A172 (cell line): ENCODE measurements at regions not wholly inside any gene's neighbourhood (a gene's known extent, or its start where the extent isn't known, plus 50 kb on each side); places are given as distances from the start of the nearest gene placed in this dataset.

Experiments
- DNase-seq: peaks from one replicate; pipeline ENCODE4 v3.0.0-alpha.2; 2015; ENCODE audit warnings: low spot score

DNA sequence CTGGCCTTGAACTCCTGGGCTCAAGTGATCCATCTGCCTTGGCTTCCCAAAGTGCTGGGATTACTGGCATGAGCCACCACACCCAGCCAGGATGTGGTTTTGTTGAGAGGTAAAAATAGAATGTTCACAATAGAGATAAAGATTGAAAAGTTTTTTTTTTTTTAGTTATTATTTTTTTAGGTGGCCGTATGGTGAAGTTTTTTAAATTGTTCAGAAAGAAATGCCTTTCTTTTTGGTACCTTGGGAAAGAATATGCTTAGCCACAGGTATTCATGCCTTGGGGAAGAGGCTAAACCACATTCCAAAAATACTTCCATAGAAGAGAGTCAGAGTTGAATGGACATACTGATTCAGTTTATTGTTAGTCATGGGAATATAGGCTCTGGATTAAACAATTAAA lies 143.4 kb downstream of the C11orf91 start:
- DNase-seq = peak; percentile 93

DNA sequence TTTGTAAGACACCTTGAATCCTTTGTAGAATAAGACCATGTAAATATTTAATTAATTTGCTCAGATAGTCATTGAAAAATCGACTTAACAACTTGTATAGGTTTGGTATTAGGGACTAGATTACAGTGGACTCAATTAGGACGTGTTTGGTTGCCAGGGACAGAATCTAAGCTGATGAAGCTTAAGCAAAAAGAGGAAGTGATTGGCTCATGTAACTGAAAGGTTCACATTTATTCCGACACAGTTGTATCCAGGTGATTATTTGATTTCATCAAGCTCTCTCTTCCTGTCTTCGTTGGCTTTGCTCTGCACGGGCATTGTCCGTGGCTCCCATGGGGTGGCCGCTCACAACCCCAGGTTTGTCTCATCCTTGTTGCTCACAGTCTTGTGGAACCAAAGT lies 146.4 kb downstream of the C11orf91 start:
- DNase-seq = no peak

DNA sequence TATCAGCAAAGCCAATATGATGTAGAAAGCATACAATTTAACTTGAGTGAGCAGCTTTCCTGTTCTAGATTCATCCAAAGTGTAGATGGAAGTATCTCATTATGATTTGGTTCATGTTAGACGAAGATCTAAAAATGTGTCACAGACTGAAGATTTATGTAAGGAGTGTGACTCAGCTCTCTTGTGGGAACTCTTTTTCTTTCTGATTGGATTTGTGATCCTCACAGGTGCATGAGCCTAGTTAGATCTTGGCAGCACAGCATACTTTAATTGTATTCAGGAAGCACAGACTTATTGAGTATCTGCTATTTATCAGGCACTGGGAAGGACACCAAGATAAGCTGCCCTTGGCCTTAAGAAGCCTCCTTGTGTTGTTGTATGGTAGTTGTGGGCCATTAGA lies 147.1 kb downstream of the C11orf91 start:
- peak; percentile 89 for DNase-seq

DNA sequence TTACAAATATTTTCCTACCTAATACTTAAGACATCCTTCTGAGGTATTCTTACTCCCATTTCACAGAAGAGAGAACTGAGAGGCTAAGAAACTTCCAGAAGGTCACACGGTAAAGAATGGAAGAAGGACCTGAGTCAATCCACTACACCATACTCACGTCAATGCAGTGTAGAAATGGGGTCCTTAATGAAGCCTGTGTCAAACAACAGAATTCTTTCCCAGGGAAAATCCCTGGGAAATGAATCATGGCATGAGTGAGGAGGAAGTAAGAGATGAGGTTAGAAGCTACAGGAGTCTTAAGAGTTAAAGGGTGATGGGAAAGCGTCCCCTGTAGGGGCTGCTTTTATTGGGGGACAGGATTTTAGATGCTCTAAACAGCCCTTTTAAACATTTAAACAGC lies 147.9 kb downstream of the C11orf91 start:
- peak; percentile 80 for DNase-seq

DNA sequence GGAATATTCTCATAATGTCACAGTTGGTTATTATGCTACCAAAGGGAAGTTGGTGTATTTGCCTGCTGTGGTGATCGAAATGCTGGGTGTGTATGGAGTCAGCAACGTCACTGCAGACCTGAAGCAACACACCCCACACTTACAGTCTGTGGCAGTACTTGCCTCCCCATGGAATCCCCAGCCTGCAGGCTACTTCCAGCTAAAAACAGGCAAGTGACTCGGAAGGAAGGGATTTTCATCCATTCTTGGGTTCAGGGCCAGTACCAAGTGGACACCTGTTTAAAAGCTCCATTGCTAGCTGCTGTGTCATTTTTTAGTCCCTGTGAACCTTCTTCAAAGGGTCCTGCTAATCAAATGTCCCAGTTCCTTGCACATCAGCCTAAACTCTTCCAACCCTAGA lies 149.6 kb downstream of the C11orf91 start:
- no peak for DNase-seq

DNA sequence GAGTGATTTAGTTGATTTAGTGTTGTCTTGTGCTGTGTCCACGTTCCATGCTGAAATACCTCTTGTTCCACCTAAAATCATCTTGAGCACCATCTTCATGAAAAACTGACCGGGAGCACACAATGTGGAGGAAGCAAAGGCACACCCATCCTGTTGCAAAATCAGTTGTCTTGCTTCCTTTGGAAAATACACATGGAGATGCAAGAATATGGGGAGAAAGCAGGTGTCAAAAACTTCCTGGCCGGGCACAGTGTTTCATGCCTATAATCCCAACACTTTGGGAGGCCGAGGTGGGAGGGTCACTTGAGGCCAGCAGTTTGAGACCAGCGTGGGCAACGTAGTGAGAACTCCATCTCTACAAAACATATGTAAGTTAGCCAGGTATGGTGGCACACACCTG lies 151.1 kb downstream of the C11orf91 start:
- DNase-seq = no peak

DNA sequence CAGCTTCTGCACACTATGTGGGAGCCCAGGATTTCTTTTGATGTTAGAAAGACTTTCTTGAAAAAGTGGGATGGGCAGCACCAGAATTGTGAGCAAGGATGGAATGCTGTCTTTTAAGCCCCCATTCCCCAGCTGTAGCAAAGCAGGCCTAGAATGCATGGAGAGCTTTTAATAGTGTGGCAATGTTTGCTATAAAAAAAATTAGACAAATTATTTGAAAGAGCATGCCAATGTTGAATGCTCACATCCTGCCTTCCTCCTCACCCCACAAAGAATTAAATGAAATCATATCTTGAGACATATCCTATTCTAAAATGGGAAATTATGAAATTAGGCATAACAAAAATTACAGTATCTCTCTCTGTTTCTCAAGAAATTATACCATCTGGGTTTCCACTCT lies 154.7 kb downstream of the C11orf91 start:
- no peak for DNase-seq

DNA sequence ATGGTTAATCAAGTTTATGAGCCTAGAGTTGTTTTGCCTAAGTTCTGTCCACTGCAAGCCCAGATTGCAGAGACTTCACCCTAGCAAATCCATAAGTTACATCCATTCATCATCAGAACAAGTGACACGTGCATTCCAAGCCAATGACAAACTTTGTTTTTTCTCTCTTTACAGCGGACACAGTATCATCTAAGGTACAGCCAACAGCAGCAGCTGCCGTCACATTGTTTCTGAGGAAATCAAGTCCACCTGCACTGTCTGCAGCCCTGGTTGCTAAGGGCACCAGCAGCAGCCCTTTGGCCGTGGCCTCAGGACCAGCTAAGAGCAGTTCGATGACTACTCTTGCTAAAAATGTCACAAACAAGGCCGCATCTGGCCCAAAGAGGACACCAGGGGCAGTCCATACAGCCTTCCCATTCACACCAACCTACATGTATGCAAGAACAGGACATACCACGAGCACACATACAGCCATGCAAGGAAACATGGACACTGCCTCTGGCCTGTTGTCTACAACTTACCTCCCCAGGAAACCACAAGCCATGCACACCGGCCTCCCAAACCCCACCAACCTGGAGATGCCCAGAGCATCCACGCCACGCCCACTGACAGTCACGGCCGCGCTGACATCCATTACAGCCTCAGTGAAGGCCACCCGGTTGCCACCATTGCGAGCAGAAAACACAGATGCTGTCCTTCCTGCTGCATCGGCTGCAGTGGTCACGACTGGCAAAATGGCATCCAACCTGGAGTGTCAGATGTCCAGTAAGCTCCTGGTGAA lies 155.8 kb downstream of the C11orf91 start:
- peak; percentile 39 for DNase-seq

DNA sequence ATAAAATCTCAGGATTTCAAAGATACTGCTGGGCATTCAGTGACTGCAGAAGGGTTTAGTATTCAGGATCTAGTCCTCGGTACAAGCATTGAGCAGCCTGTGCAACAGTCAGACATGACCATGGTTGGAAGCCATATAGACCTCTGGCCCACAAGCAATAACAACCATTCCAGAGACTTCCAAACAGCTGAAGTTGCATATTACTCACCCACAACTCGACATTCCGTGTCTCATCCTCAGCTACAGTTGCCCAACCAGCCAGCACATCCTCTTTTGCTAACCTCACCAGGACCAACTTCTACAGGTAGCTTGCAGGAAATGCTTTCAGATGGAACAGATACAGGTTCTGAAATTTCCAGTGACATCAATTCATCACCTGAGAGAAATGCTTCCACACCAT lies 156.8 kb downstream of the C11orf91 start:
- DNase-seq = no peak

DNA sequence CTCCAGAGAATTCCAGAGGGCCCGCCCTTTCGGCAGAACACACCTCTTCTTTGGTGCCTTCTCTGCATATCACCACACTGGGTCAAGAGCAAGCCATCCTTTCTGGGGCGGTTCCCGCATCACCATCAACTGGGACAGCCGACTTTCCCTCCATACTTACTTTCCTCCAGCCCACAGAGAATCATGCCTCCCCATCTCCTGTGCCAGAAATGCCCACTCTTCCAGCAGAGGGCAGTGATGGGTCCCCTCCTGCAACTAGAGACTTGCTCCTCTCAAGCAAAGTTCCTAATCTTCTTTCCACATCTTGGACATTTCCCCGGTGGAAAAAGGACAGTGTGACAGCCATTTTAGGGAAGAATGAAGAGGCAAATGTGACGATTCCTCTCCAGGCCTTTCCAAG lies 157.7 kb downstream of the C11orf91 start:
- DNase-seq = peak; percentile 60

DNA sequence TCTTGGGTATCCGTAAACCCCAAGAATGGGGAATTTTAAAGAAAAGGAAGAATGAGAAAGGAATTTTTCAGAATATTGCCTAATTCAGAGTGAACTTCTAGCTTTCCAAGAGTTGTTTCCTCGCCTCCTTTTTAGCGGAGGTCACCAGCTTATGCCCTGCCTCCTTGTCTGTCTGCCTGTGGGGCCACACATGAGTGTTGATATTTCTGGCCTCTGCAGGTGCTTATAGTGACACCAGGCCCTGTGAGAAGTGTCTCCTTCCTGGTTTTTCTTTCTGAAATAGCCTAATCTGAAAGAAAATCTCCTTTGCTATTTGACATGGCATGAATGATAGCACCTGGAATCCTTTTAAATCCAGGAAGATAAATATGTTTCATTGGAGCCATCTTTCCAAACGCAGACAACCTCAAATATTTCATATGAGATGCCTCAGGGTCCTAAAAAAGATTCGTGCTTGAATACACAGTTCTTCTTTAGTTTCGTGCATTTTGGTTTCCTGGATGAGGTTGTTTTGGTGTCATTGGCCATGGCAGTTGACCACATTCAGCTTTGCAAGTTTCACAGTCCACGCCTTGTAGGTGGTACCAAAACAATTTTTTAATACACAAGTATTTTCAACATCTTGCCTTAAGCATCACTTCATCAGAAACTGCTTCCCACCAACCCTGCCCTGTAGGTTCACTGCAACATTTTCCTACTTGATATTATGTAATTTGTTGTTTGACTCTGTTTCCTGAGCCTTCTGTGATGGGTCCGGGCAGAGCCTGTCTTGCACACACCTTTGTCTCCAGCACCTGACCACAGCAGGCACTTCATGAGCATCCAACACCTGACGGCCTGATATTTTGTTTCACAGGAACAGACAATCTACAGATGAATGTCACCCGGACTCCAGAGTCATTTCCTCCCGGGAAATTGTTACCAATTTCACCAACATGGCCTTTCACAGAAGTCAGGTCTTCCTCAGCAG lies 159.4 kb downstream of the C11orf91 start:
- no peak for DNase-seq

DNA sequence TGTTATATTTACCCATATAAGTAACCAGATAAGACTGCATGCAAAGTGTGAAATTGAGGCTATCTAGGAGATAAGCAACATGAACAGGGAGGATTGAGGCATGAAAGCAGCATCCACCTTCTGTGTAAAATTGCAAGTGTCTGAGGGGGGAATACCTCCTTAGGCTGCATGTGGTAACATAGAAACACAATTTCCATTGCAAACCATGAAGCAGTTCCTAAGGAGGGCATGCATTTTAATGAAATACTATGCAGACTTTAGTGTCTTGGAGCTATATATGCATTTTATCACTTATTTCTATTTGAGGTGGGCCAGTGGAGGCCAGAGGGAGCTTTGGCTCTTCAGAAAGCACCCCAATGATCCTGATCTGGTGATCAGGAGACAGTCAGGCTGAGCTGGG lies 160.2 kb downstream of the C11orf91 start:
- no peak for DNase-seq

DNA sequence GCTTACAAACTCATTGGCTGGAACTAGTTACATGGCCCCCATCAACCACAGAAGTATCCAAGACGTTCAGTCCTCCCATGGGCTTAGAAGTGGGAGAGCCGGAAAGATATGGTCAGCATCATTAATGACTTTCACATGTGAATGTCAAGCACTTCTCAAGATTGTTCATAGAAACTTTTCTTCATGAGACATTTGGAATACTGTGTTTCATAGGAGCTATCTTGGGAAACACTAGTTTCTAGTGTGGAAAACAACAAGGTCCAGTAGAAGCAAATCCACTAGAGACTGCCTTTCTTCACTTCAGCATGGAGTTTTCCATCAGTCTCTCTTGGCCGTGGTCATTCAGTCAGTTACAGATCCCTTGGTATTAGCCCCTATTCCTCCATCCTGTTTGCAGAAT lies 160.9 kb downstream of the C11orf91 start:
- no peak for DNase-seq

DNA sequence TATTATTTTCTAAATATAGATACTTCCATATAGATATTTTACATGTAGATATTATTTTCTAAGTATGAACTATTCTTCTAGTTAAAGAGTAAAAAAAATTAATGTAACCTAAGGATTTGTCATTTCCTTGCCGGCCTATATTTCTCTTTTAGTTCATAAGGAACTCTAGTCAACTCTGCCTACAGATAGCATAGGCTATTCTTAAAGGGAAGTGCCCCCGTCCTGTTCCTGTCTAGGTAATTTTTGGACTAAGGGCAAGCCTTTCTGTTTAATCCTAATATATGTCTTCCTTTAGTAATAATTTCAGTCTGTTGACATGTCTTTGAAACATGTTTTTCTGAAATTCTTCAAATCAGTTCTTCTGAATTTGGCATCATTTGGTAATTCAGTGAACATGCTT lies 161.9 kb downstream of the C11orf91 start:
- no peak for DNase-seq

DNA sequence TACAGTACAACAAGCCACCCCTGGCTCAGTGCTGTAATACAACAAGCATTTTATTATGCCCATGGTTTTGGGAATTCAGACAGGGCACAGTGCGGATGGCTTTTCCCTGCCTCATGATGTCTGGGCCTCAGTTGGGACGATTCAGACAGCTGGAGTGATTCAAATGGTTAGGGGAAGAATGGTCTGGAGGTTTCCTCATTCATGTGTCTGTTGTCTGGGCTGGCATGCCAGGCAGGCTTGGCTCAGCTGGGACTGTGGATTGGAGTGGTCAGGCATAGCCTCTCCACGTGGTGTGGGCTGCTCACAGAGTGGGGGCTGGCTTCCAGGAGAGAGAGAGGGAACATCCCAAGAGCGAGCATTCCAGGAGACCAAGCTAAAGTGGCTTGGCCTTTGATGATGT lies 164.4 kb downstream of the C11orf91 start:
- DNase-seq = no peak

DNA sequence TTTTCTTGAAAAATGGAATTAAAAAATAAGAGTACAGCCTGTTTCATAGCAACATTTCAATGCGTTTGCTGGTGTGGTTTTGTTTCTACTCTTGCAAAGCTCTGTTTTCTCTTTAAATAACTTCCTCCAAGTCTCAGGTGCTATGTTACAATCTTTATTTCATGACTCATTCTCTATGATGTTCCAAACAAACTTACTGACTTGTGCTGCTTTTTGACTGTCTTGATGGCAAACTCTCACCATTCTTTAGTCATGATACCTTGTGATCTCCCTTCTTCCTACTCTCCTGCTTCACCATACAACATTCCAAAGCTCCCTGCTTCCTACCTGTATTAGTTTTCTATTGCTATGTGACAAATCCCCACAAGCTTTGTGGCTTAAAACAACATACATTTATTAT lies 166.1 kb downstream of the C11orf91 start:
- DNase-seq = peak; percentile 58

DNA sequence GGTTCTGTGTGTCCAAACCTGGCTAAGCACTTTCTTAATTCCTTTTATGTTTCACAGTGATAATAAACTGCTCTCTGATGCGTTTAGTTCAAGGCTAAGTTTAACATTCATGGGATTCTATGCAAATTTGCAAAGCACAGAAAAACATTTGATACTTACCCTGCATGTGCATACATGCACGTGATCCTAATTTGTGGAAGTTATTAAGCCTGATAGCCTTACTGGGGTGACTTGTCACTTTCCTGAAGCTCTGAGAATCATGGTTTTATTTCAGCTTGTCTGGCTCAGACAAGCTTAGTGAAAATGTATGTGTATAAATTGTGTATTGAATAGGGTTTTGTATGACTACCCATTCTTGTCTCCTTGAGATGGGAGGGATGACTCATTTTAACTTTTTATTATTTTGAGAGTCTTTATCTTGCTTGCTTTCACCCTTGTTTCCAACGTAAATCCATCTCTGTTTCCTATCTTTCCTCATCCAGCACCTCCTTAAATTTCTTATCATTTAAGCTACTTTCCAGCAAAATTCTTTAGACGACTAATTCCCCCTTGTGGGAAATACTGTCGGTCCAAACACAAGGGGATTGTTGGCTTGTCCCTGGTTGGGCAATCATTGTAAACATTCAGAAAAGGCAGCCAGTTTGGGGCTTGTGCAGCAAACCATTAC lies 167.1 kb downstream of the C11orf91 start:
- DNase-seq = peak; percentile 52

DNA sequence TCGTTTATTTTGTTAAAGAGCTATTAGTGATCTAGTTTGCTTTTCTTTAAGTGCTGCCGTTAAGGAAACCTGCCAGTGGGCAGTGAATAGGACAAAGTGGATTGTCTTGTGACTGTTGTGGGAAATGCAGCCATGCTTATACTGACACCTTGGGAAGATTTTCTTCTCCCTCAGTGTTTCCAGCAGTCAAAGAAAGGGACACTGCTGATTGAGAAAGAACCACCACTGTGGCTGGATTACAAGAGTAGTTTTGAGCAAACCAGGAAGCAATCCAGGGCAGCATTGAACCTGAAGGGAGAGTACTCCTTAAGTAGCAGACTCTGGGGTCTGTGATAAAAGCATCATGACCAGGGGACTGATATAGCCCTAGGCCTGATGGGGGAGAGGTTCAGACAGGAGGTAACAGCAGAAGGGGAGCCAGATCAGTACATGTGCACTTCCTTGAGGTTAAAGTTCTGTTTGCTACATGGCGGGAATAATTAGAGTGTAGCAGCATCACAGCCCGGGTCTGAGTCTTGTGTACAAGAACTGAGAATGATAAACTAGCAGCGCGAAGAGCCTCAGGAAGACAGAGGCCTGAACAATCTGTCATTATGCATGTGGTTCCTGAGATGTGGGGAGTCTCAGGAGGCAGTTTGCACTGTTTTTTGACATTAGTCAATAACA lies 167.8 kb downstream of the C11orf91 start:
- DNase-seq = no peak

DNA sequence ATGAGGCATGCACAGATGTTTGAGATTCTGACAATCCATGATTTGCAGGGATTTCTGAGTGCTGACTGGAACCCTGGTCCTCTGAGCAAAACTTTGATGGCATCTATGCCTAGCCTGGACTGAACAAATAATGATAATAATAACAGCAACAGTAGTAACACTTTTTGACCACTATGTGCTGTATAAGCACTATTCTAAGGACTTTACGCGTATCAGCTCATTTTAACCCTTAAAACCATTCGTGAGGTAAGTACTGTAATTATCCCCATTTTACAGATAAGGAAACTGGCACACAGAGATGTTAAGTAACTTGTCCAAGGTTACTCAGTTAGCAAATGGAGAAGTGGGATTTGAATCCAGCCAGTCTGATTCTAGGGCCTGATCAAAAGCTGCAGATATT lies 168.4 kb downstream of the C11orf91 start:
- no peak for DNase-seq

DNA sequence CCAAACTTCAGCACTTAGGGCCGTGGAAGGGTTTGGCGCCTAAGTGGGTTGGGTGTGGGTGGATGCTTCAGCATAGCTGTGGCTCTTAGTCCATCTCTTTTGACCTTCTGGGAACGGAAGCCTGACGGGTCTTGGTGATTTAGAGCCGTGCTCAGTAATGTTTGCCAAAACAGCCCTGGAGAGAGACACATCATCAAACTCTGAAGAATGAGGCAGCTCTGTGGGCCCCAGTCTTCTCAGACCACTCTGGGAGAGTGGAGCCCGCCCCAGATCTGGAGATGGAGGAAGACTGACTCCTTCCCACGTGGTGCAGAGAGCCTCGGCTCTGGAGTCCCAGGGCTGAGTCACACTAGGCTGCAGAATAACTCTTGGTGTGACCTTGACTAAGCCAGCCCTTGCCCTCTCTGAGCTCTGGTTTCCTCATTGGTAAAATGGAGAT lies 168.9 kb downstream of the C11orf91 start:
- peak; percentile 96 for DNase-seq

DNA sequence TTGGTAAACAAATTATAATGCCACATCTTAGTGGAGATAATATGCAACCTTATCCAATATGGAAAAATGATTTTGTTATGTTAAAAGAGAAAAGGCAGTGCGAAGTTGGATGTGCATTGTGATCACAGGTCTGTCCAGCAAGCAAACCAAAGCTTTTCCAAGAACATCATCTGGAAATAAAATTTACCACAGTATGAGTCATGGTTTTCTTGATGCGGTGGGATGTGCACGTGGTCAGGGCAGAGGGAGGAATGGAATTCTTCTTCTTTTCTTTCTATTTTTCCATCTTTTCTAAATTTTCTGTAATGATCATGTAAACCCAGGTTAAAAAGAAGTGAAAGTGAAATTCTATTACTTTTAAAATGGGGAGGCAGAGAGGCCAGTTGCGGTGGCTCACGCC lies 169.8 kb downstream of the C11orf91 start:
- peak; percentile 84 for DNase-seq

DNA sequence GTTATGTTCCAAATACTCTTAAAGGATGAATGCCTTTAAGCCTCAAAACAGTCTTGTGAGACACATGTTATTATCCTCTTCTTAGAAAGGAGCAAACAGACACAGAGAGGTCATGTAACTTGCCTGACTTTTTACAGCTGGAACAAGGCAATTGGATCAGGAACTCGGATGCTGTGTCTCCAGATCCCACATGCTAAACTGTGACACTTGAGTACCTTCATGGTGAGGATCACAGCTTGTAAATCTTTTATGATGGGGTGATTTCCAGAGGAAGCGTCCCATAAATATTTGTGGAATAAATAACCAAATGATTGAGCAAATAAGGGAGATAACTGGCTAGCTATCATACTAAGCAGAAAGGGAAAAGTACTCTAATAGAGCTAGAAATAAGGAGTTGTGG lies 171.2 kb downstream of the C11orf91 start:
- DNase-seq = no peak
